Caco-2 (cell line): ENCODE measurements at regions not wholly inside any gene's neighbourhood (a gene's known extent, or its start where the extent isn't known, plus 50 kb on each side); places are given as distances from the start of the nearest gene placed in this dataset.
A peak's percentile ranks its signal among the peaks of the same experiment; 100 is the strongest.

Source experiments
- BruUV-seq: library from RNA; stranded (reverse); fragments of 400-500 nt; replicated peaks from 2 replicates; lab custom pipeline; 2021; lab: Mats Ljungman, UMichigan
- CTCF ChIA-PET: fragments of 300-600 bp; sonication (Branson Sonifier 250); formaldehyde crosslinking; loops from one replicate; lab custom pipeline; 2022; ENCODE audit warnings: antibody characterized with exemption; lab: Charles Lee
- POLR2A ChIA-PET: fragments of 300-600 bp; sonication (Branson Sonifier 250); formaldehyde crosslinking; loops from one replicate; lab custom pipeline; 2022; ENCODE audit warnings: antibody characterized with exemption; lab: Charles Lee
- DNase-seq, 2 experiments: peaks; one replicate each; pipeline versions ENCODE4 v3.0.0 to v3.0.0-alpha.2; 2020 to 2022
- H3K27me3 ChIP-seq: replicated peaks from 2 replicates; pipeline ENCODE4 v1.6.0; 2011; ENCODE audit warnings: low read length; ENCODE audit not compliant: control insufficient read depth, insufficient read depth
- H3K36me3 ChIP-seq: 2 replicates; pipeline ENCODE4 v1.5.1; 2011; ENCODE audit warnings: low read length; ENCODE audit not compliant: control insufficient read depth, insufficient read depth
- H3K4me1 ChIP-seq: fragments of 250-450 bp; sonication (Bioruptor Pico); 2 replicates; pipeline ENCODE4 v1.5.1; 2020; ENCODE audit warnings: mild to moderate bottlenecking
- H3K4me3 ChIP-seq: 2 replicates; pipeline ENCODE4 v1.5.1; 2011; ENCODE audit warnings: low read depth, mild to moderate bottlenecking, control low read depth, low read length
- H3K9me3 ChIP-seq: fragments of 250-450 bp; sonication (Bioruptor Pico); 2 replicates; pipeline ENCODE4 v1.5.1; 2020; ENCODE audit warnings: mild to moderate bottlenecking, moderate library complexity
- H3K27ac Mint-ChIP-seq: one replicate; pipeline ENCODE4 v1.8.0; 2022; ENCODE audit warnings: mixed read lengths; ENCODE audit not compliant: unreplicated experiment
- H3K27me3 Mint-ChIP-seq: one replicate; pipeline ENCODE4 v1.8.0; 2022; ENCODE audit warnings: mixed read lengths; ENCODE audit not compliant: insufficient read depth, unreplicated experiment
- H3K36me3 Mint-ChIP-seq: one replicate; pipeline ENCODE4 v1.8.0; 2022; ENCODE audit warnings: mild to moderate bottlenecking, mixed read lengths; ENCODE audit not compliant: insufficient read depth, unreplicated experiment
- H3K4me1 Mint-ChIP-seq: one replicate; pipeline ENCODE4 v1.8.0; 2022; ENCODE audit warnings: low read depth, mixed read lengths; ENCODE audit not compliant: unreplicated experiment
- H3K4me3 Mint-ChIP-seq: one replicate; pipeline ENCODE4 v1.8.0; 2022; ENCODE audit warnings: mild to moderate bottlenecking, moderate library complexity, mixed read lengths; ENCODE audit not compliant: unreplicated experiment
- H3K9me3 Mint-ChIP-seq: one replicate; pipeline ENCODE4 v1.8.0; 2022; ENCODE audit warnings: mixed read lengths; ENCODE audit not compliant: unreplicated experiment
- intact Hi-C: fragments of 100-400 bp; cut with micrococcal nuclease; formaldehyde crosslinking; loops from one replicate; pipeline ENCODE4 v1.10.0; 2022; ENCODE audit not compliant: unreplicated experiment
- TF ChIP-seq, protein P1 (sequence below), 2 experiments: fragments of 200-600 bp in 1 of 2; IDR thresholded peaks; 1 replicate in 1 of 2; 2 replicates in 1 of 2; pipeline versions ENCODE4 v1.5.1 to v1.8.0; 2011 to 2022; ENCODE audit warnings: antibody characterized with exemption in 1 of 2, control low read depth in 1 of 2, inconsistent platforms in 1 of 2, low read depth in 1 of 2, low read length in 1 of 2, mild to moderate bottlenecking in 1 of 2, moderate library complexity in 1 of 2; ENCODE audit not compliant: insufficient read depth in 1 of 2, severe bottlenecking in 1 of 2, unreplicated experiment in 1 of 2

GRCh38 chr18:76569644-76570419, 74.8 kb upstream of the ZNF516 start:
- Mint-ChIP-seq H3K36me3 (no peaks in the 10 kb centered on the region), H3K4me3 (no peak overlapping the region), H3K27ac (no peak overlapping the region), H3K9me3 (no peaks in the 10 kb centered on the region), H3K4me1 (peaks cover 7% of the 10 kb centered on the region), H3K27me3 (no peaks in the 10 kb centered on the region)
- no peaks in the 10 kb centered on the region for H3K9me3 ChIP-seq
- H3K4me1 ChIP-seq, result peaks cover 2% of the 10 kb centered on the region; the same call in 1 of the 2 replicates
- POLR2A ChIA-PET, result no interaction called here
- CTCF ChIA-PET, result no interaction called here
- no peaks in the 10 kb centered on the region for H3K27me3 ChIP-seq
- TF ChIP-seq, protein P1, sequence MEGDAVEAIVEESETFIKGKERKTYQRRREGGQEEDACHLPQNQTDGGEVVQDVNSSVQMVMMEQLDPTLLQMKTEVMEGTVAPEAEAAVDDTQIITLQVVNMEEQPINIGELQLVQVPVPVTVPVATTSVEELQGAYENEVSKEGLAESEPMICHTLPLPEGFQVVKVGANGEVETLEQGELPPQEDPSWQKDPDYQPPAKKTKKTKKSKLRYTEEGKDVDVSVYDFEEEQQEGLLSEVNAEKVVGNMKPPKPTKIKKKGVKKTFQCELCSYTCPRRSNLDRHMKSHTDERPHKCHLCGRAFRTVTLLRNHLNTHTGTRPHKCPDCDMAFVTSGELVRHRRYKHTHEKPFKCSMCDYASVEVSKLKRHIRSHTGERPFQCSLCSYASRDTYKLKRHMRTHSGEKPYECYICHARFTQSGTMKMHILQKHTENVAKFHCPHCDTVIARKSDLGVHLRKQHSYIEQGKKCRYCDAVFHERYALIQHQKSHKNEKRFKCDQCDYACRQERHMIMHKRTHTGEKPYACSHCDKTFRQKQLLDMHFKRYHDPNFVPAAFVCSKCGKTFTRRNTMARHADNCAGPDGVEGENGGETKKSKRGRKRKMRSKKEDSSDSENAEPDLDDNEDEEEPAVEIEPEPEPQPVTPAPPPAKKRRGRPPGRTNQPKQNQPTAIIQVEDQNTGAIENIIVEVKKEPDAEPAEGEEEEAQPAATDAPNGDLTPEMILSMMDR (IDR thresholded peaks at IDR 0.05; ENCODE audit: insufficient read depth in 1 of 2, low read depth in 1 of 2, low read length in 1 of 2, severe bottlenecking in 1 of 2, unreplicated experiment in 1 of 2), result no peak
- intact Hi-C loops, result no loop called here
- H3K4me3 ChIP-seq, result no peak overlapping the region
- DNase-seq, result no peak
- BruUV-seq, result no TSS peak
- H3K36me3 ChIP-seq, result no peaks in the 10 kb centered on the region

GRCh38 chr18:76568731-76569130, 73.7 kb upstream of the ZNF516 start:
- Histone ChIP-seq H3K4me1 (peaks cover 6% of the 10 kb centered on the region; the same call in 1 of the 2 replicates), H3K36me3 (no peaks in the 10 kb centered on the region), H3K4me3 (no peak overlapping the region), H3K9me3 (no peaks in the 10 kb centered on the region), H3K27me3 (no peaks in the 10 kb centered on the region)
- no peaks in the 10 kb centered on the region for H3K9me3 Mint-ChIP-seq
- H3K4me1 Mint-ChIP-seq, result peaks cover 7% of the 10 kb centered on the region
- ChIA-PET CTCF (no interaction called here), POLR2A (no interaction called here)
- intact Hi-C loops, result no loop called here
- no peak for DNase-seq
- BruUV-seq, result no TSS peak
- TF ChIP-seq, protein P1 (IDR thresholded peaks at IDR 0.05; ENCODE audit: insufficient read depth in 1 of 2, low read depth in 1 of 2, low read length in 1 of 2, severe bottlenecking in 1 of 2, unreplicated experiment in 1 of 2), result no peak
- no peak overlapping the region for H3K27ac Mint-ChIP-seq
- no peaks in the 10 kb centered on the region for H3K36me3 Mint-ChIP-seq
- no peaks in the 10 kb centered on the region for H3K27me3 Mint-ChIP-seq
- no peak overlapping the region for H3K4me3 Mint-ChIP-seq

- H3K4me1 ChIP-seq, result peaks cover 6% of the 10 kb centered on the region; the same call in 1 of the 2 replicates
- no peak overlapping the region for H3K4me3 Mint-ChIP-seq
- no peak for DNase-seq
- H3K27me3 Mint-ChIP-seq, result no peaks in the 10 kb centered on the region
- H3K9me3 ChIP-seq, result no peaks in the 10 kb centered on the region
- H3K9me3 Mint-ChIP-seq, result no peaks in the 10 kb centered on the region
- H3K27ac Mint-ChIP-seq, result peak overlapping the region; percentile 86
- CTCF ChIA-PET, result no interaction called here
- no peaks in the 10 kb centered on the region for H3K27me3 ChIP-seq
- intact Hi-C loops, result no loop called here
- POLR2A ChIA-PET, result no interaction called here
- H3K4me3 ChIP-seq, result no peak overlapping the region
- H3K36me3 ChIP-seq, result no peaks in the 10 kb centered on the region
- TF ChIP-seq, protein P1 (IDR thresholded peaks at IDR 0.05; ENCODE audit: insufficient read depth in 1 of 2, low read depth in 1 of 2, low read length in 1 of 2, severe bottlenecking in 1 of 2, unreplicated experiment in 1 of 2), result no peak
- H3K4me1 Mint-ChIP-seq, result peaks cover 7% of the 10 kb centered on the region
- BruUV-seq, result no TSS peak
- H3K36me3 Mint-ChIP-seq, result no peaks in the 10 kb centered on the region
Observed at GRCh38 chr18:76567835-76568445, 72.9 kb upstream of the ZNF516 start.
